Left lung (tissue), 4 donors: ENCODE measurements at regions not wholly inside any gene's neighbourhood (a gene's known extent, or its start where the extent isn't known, plus 50 kb on each side); places are given as distances from the start of the nearest gene placed in this dataset.

ENCODE experiments used
- ATAC-seq: fragments of 200-7000 bp; cut with Tn5 transposase; one replicate; pipeline ENCODE4 v1.9.1; 2020; ENCODE audit warnings: moderate library complexity
- DNase-seq, 4 donors: peaks; one replicate each; pipeline ENCODE4 v3.0.0-alpha.2; 2013 to 2020
- H3K27ac ChIP-seq, 2 donors: fragments of 200-600 bp; sonication (generic) in 1 of 2; one replicate each; pipeline versions ENCODE4 v1.5.0 to v1.8.0; 2020 to 2021
- H3K27me3 ChIP-seq, 2 donors: fragments of 200-600 bp; sonication (generic) in 1 of 2; one replicate each; pipeline versions ENCODE4 v1.5.0 to v1.8.0; 2020 to 2021
- H3K36me3 ChIP-seq, 2 donors: fragments of 200-600 bp; sonication (generic) in 1 of 2; one replicate each; pipeline versions ENCODE4 v1.5.0 to v1.8.0; 2020 to 2021
- H3K4me1 ChIP-seq, 2 donors: fragments of 200-600 bp; one replicate each; pipeline ENCODE4 v1.8.0; 2021
- H3K4me3 ChIP-seq, 2 donors: fragments of 200-600 bp; sonication (generic) in 1 of 2; one replicate each; pipeline versions ENCODE4 v1.5.0 to v1.8.0; 2020 to 2021; ENCODE audit warnings: mild to moderate bottlenecking in 1 of 2
- H3K9me3 ChIP-seq, 2 donors: fragments of 200-600 bp; sonication (generic) in 1 of 2; one replicate each; pipeline versions ENCODE4 v1.5.0 to v1.8.0; 2020 to 2021
- CTCF ChIP-seq, 2 donors: fragments of 200-600 bp; sonication (generic) in 1 of 2; IDR thresholded peaks; one replicate each; pipeline versions ENCODE4 v1.5.0 to v1.8.0; 2021; ENCODE audit warnings: antibody characterized with exemption in 2 of 2
- intact Hi-C, 2 donors: fragments of 100-400 bp; cut with DNase I; formaldehyde crosslinking; loops; one replicate each; pipeline versions ENCODE4 v1.11.2 to v1.14.2; 2022
- donor health status: DM: no; HTN: yes; CAD: no.
- donor health status: DM: no; HTN: no; CAD: no.

- H3K36me3 ChIP-seq = no peaks in the 10 kb centered on the region
- ATAC-seq = no peak
- no peaks in the 10 kb centered on the region for H3K4me1 ChIP-seq
- intact Hi-C loops = no loop called here
- TF ChIP-seq CTCF (IDR thresholded peaks at IDR 0.05) = no peak
- no peak overlapping the region for H3K4me3 ChIP-seq
- DNase-seq = no peak
- no peak overlapping the region for H3K27ac ChIP-seq
- no peaks in the 10 kb centered on the region for H3K9me3 ChIP-seq
- H3K27me3 ChIP-seq = no peaks in the 10 kb centered on the region
Observed at GRCh38 chr3:99419116-99419515, 219.3 kb upstream of the COL8A1 start.

- no peaks in the 10 kb centered on the region for H3K9me3 ChIP-seq
Observed at GRCh38 chr3:99418709-99419108, 219.7 kb upstream of the COL8A1 start.

GRCh38 chr3:99418209-99418635 is 220.2 kb upstream of the COL8A1 start:
- no peak for TF ChIP-seq CTCF (IDR thresholded peaks at IDR 0.05)
- DNase-seq (no peak), ATAC-seq (no peak)
- no peaks in the 10 kb centered on the region for H3K36me3 ChIP-seq
- no peak overlapping the region for H3K27ac ChIP-seq
- no peaks in the 10 kb centered on the region for H3K27me3 ChIP-seq
- no peaks in the 10 kb centered on the region for H3K9me3 ChIP-seq
- no peaks in the 10 kb centered on the region for H3K4me1 ChIP-seq
- intact Hi-C loops = no loop called here
- H3K4me3 ChIP-seq = no peak overlapping the region

More at GRCh38 chr3:99418709-99419108, 219.7 kb upstream of the COL8A1 start:
- DNase-seq (no peak), ATAC-seq (no peak)
- no peak for TF ChIP-seq CTCF (IDR thresholded peaks at IDR 0.05)
- intact Hi-C loops = no loop called here
- H3K36me3 ChIP-seq = no peaks in the 10 kb centered on the region
- H3K4me3 ChIP-seq = no peak overlapping the region
- no peaks in the 10 kb centered on the region for H3K4me1 ChIP-seq
- H3K27ac ChIP-seq = no peak overlapping the region
- no peaks in the 10 kb centered on the region for H3K27me3 ChIP-seq

DNA sequence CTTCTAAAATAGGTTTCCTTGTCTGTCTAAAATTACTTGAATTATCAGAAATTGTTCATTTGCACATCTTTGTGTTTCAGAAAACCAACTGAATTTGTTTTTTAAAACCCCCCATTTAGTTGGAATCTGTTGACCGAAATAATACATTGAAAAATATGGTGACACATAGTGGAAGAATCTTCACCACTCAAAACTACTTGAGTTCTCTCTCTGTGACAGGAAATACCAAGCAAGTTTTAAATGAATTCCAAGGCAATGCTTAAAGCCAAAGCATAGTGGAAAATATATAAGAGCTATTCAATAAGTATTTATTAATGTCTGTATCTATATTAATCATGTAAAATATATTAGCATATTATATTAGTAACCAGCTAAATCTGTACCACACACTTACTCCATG is 224.9 kb upstream of the COL8A1 start:
- intact Hi-C loops = no loop called here
- Histone ChIP-seq H3K4me3 (no peak overlapping the region), H3K4me1 (no peaks in the 10 kb centered on the region), H3K9me3 (no peaks in the 10 kb centered on the region), H3K36me3 (no peaks in the 10 kb centered on the region), H3K27ac (no peak overlapping the region), H3K27me3 (no peaks in the 10 kb centered on the region)
- no peak for DNase-seq
- ATAC-seq = no peak
- TF ChIP-seq CTCF (IDR thresholded peaks at IDR 0.05) = no peak

- Histone ChIP-seq H3K9me3 (no peaks in the 10 kb centered on the region), H3K36me3 (no peaks in the 10 kb centered on the region), H3K4me3 (no peak overlapping the region), H3K4me1 (no peaks in the 10 kb centered on the region), H3K27me3 (no peaks in the 10 kb centered on the region), H3K27ac (no peak overlapping the region)
- DNase-seq = no peak
- intact Hi-C loops = no loop called here
- ATAC-seq = no peak
- no peak for TF ChIP-seq CTCF (IDR thresholded peaks at IDR 0.05)
Observed at GRCh38 chr3:99410789-99411311, 227.5 kb upstream of the COL8A1 start.
